Body of pancreas (tissue), 4 donors: ENCODE measurements at regions not wholly inside any gene's neighbourhood (a gene's known extent, or its start where the extent isn't known, plus 50 kb on each side); places are given as distances from the start of the nearest gene placed in this dataset.

ENCODE experiments used
- ATAC-seq: fragments of 150-250 bp; one replicate; pipeline ENCODE4 v1.9.1; 2016
- DNase-seq, 4 donors: peaks; one replicate each; pipeline ENCODE4 v3.0.0-alpha.2; 2019
- H3K27ac ChIP-seq, 4 donors: fragments of 200-600 bp; sonication (generic); 1 replicate in 3 of 4; 2 replicates in 1 of 4; pipeline versions ENCODE4 v1.5.1 to v1.6.1; 2016 to 2019; ENCODE audit warnings: mild to moderate bottlenecking in 1 of 4, mixed read lengths in 1 of 4, moderate library complexity in 1 of 4
- H3K27me3 ChIP-seq, 2 donors: fragments of 200-600 bp; sonication (generic); one replicate each; pipeline ENCODE4 v1.6.0; 2016; ENCODE audit warnings: mild to moderate bottlenecking in 1 of 2
- H3K36me3 ChIP-seq, 2 donors: fragments of 200-600 bp; sonication (generic); replicated peaks in 1 of 2; 2 replicates each; pipeline ENCODE4 v1.5.1; 2016; ENCODE audit warnings: low read depth in 2 of 2; ENCODE audit not compliant: insufficient read depth in 1 of 2
- H3K4me1 ChIP-seq: fragments of 200-600 bp; sonication (generic); one replicate; pipeline ENCODE4 v1.6.0; 2016
- H3K4me3 ChIP-seq, 2 donors: fragments of 200-600 bp; sonication (generic); 1 replicate in 1 of 2; 2 replicates in 1 of 2; pipeline ENCODE4 v1.5.1; 2016 to 2019
- H3K9me3 ChIP-seq, 3 donors: fragments of 200-600 bp; sonication (generic); 1 replicate in 2 of 3; 2 replicates in 1 of 3; pipeline ENCODE4 v1.5.1; 2016
- POLR2A ChIP-seq, 3 donors: fragments of 450-650 bp; IDR thresholded peaks; one replicate each; pipeline ENCODE4 v1.6.1; 2016; ENCODE audit warnings: antibody characterized with exemption in 3 of 3, mild to moderate bottlenecking in 2 of 3
- WGBS, 2 donors: methylation state at CpG; one replicate each; pipeline ENCODE4 v1.1.5; 2017; 5-methylcytosine and 5-hydroxymethylcytosine counted together
- intact Hi-C: fragments of 100-400 bp; cut with DNase I; formaldehyde crosslinking; loops from one replicate; pipeline ENCODE4 v1.15.1; 2023
- TF ChIP-seq, protein P1 (sequence below), 7 experiments: fragments of 450-650 bp in 4 of 7; fragments of 200-600 bp in 3 of 7; sonication (generic) in 3 of 7; IDR thresholded peaks; one replicate each; pipeline ENCODE4 v1.5.1; 2016 to 2019; ENCODE audit warnings: antibody characterized with exemption in 7 of 7

GRCh38 chr17:13970531-13970930 is 98.8 kb upstream of the COX10 start:
- intact Hi-C loops = no loop called here
- Histone ChIP-seq H3K4me1 (no peaks in the 10 kb centered on the region), H3K27ac (no peak overlapping the region), H3K27me3 (no peaks in the 10 kb centered on the region), H3K9me3 (no peaks in the 10 kb centered on the region), H3K36me3 (no peaks in the 10 kb centered on the region), H3K4me3 (no peak overlapping the region)
- DNase-seq (no peak), ATAC-seq (no peak)
- WGBS, 2 donors = 78 to 94% methylated on average over 5 of the region's 5 CpGs
- TF ChIP-seq POLR2A (IDR thresholded peaks at IDR 0.05) = no peak
- TF ChIP-seq, protein P1, sequence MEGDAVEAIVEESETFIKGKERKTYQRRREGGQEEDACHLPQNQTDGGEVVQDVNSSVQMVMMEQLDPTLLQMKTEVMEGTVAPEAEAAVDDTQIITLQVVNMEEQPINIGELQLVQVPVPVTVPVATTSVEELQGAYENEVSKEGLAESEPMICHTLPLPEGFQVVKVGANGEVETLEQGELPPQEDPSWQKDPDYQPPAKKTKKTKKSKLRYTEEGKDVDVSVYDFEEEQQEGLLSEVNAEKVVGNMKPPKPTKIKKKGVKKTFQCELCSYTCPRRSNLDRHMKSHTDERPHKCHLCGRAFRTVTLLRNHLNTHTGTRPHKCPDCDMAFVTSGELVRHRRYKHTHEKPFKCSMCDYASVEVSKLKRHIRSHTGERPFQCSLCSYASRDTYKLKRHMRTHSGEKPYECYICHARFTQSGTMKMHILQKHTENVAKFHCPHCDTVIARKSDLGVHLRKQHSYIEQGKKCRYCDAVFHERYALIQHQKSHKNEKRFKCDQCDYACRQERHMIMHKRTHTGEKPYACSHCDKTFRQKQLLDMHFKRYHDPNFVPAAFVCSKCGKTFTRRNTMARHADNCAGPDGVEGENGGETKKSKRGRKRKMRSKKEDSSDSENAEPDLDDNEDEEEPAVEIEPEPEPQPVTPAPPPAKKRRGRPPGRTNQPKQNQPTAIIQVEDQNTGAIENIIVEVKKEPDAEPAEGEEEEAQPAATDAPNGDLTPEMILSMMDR (IDR thresholded peaks at IDR 0.05) = no peak

DNA sequence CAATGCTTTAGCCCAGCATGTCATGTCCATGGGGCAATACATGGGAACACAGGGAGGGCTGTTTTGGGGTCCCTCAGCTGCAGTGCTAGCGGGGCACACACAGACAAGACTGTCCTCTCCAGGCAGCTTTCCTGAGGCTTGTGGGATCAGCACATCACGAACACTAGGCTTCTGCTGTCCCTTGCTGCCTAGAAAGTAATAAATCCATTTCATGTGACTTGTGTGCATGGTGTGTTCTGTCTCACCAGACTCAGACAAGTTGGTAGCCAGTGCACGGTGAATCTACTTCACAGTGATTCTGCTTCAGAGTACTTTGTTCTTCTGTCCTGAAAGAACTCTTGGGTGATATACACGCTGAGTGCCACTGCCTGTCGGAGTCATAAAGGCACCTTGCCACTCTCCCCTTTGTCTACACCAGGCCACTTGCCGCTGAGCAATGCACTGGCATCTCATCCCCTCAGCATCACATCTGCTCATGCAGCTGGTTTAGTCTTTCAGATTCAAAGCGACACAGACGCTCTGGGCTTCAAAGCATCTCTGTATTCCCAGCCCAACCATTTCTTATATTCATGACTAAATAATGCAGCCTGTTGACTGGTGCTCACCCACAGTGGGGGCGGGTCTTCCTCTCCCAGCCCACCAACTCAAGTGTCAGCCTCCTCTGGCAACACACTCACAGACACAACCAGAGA is 95.2 kb upstream of the COX10 start:
- no peak for TF ChIP-seq POLR2A (IDR thresholded peaks at IDR 0.05)
- no peaks in the 10 kb centered on the region for H3K4me1 ChIP-seq
- intact Hi-C loops = no loop called here
- no peak overlapping the region for H3K27ac ChIP-seq
- no peaks in the 10 kb centered on the region for H3K9me3 ChIP-seq
- H3K36me3 ChIP-seq = no peaks in the 10 kb centered on the region
- H3K4me3 ChIP-seq = no peak overlapping the region
- ATAC-seq (no peak), DNase-seq (no peak)
- WGBS, 2 donors = 77 to 86% methylated on average over 9 of the region's 9 CpGs
- H3K27me3 ChIP-seq = no peaks in the 10 kb centered on the region

DNA sequence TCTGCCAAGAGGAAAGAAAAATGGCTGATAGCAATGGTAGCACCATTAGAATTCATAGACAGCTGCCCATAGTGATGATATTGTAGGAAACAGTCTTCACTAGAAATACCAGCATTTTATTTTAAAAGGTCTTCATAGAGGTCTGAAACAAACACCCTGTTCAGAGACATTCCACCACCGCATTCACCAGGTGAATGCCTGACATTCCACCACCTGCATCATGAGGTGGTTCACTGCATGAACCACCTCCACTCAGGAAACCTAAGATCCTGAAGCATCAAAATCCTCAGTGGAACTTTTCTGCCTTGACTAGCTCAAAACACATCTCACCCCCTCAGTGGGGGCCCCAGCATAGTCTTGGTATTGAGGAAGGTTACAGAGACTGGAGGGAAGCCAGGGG is 91.5 kb upstream of the COX10 start:
- intact Hi-C loops = no loop called here
- no peaks in the 10 kb centered on the region for H3K27me3 ChIP-seq
- ATAC-seq (no peak), DNase-seq (no peak)
- 85 to 89% methylated on average over 1 of the region's 1 CpG for WGBS, 2 donors
- no peaks in the 10 kb centered on the region for H3K36me3 ChIP-seq
- no peak overlapping the region for H3K27ac ChIP-seq
- TF ChIP-seq, protein P1 (IDR thresholded peaks at IDR 0.05) = no peak
- TF ChIP-seq POLR2A (IDR thresholded peaks at IDR 0.05) = no peak
- no peaks in the 10 kb centered on the region for H3K4me1 ChIP-seq
- H3K4me3 ChIP-seq = no peak overlapping the region
- no peaks in the 10 kb centered on the region for H3K9me3 ChIP-seq

GRCh38 chr17:13978478-13978877 is 90.8 kb upstream of the COX10 start:
- ATAC-seq (no peak), DNase-seq (no peak)
- no peaks in the 10 kb centered on the region for H3K36me3 ChIP-seq
- WGBS, 2 donors = 88 to 90% methylated on average over 1 of the region's 1 CpG
- no peaks in the 10 kb centered on the region for H3K9me3 ChIP-seq
- no peak overlapping the region for H3K27ac ChIP-seq
- no peak overlapping the region for H3K4me3 ChIP-seq
- H3K4me1 ChIP-seq = no peaks in the 10 kb centered on the region
- intact Hi-C loops = no loop called here
- H3K27me3 ChIP-seq = no peaks in the 10 kb centered on the region
- TF ChIP-seq POLR2A (IDR thresholded peaks at IDR 0.05) = no peak
- TF ChIP-seq, protein P1 (IDR thresholded peaks at IDR 0.05) = no peak

DNA sequence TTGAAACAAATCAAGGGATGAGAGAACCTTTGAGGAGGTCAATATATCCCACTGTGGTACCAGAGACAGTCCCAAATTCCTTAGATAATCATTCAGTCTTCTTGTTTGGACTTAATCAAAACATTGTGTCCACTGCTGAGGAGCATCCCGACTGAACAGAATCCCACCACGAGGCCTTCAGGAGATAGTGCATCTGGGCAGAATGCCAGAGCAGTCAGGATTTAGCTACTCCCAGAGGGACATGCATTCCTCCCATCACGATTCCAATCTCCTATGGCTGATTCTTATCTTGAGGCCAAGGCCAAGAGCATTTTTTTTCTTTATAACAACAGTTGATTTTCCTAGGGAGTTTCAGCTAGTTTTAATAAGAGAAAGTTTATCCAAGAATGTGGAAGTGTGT is 87.4 kb upstream of the COX10 start:
- intact Hi-C loops = no loop called here
- 47 to 65% methylated on average over 3 of the region's 3 CpGs for WGBS, 2 donors
- no peaks in the 10 kb centered on the region for H3K9me3 ChIP-seq
- H3K4me1 ChIP-seq = no peaks in the 10 kb centered on the region
- ATAC-seq = no peak
- no peak overlapping the region for H3K27ac ChIP-seq
- H3K36me3 ChIP-seq = no peaks in the 10 kb centered on the region
- no peak overlapping the region for H3K4me3 ChIP-seq
- DNase-seq = no peak
- H3K27me3 ChIP-seq = no peaks in the 10 kb centered on the region
- TF ChIP-seq POLR2A (IDR thresholded peaks at IDR 0.05) = no peak
- TF ChIP-seq, protein P1 (IDR thresholded peaks at IDR 0.05) = no peak
